ENCODE measurements at regions not wholly inside any gene's neighbourhood (a gene's known extent, or its start where the extent isn't known, plus 50 kb on each side); places are given as distances from the start of the nearest gene placed in this dataset.

DNA sequence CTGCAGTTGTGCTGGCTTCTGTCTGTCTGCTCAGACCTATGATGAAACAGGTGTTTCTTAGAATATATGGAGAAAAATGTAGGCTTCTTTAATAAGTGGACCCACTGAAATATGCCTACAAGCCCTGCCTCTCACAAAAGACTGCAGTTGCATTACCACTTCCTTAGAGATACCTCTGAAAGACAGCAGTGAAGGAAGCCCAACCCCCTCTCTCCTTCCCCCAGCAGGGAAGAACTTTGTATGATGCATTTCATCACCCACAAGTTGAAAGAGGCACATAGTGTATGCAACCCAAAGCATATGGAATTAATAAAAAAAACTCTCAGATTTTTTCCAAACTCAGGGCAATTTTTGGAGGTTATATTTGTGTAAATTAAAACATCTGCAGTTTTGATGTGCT, 916.7 kb downstream of the TECRL start:
- TF ChIP-seq, protein P1, sequence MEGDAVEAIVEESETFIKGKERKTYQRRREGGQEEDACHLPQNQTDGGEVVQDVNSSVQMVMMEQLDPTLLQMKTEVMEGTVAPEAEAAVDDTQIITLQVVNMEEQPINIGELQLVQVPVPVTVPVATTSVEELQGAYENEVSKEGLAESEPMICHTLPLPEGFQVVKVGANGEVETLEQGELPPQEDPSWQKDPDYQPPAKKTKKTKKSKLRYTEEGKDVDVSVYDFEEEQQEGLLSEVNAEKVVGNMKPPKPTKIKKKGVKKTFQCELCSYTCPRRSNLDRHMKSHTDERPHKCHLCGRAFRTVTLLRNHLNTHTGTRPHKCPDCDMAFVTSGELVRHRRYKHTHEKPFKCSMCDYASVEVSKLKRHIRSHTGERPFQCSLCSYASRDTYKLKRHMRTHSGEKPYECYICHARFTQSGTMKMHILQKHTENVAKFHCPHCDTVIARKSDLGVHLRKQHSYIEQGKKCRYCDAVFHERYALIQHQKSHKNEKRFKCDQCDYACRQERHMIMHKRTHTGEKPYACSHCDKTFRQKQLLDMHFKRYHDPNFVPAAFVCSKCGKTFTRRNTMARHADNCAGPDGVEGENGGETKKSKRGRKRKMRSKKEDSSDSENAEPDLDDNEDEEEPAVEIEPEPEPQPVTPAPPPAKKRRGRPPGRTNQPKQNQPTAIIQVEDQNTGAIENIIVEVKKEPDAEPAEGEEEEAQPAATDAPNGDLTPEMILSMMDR (IDR thresholded peaks at IDR 0.05): no peak
- no peak for TF ChIP-seq POLR2A (IDR thresholded peaks at IDR 0.05)
- TF ChIP-seq POLR2AphosphoS5 (IDR thresholded peaks at IDR 0.05): no peak
- no peak for TF ChIP-seq EP300 (IDR thresholded peaks at IDR 0.05; ENCODE audit: low read depth)
- Histone ChIP-seq H3K27me3 (no peaks in the 10 kb centered on the region), H3K4me3 (no peak overlapping the region), H3K27ac (no peak overlapping the region), H3K36me3 (no peaks in the 10 kb centered on the region), H3K9me3 (no peaks in the 10 kb centered on the region), H3K4me1 (no peaks in the 10 kb centered on the region)
- no peak for DNase-seq
- in situ Hi-C loops (cut with MboI; ENCODE audit: low pct_ligation_motif_present in 1 of 4, low pct_unique_long_range_greater_than_20kb in 1 of 4, low sequenced_read_pairs in 3 of 4) (no loop called here), intact Hi-C loops (cut with DNase I; ENCODE audit: low total_unique reads) (no loop called here)

DNA sequence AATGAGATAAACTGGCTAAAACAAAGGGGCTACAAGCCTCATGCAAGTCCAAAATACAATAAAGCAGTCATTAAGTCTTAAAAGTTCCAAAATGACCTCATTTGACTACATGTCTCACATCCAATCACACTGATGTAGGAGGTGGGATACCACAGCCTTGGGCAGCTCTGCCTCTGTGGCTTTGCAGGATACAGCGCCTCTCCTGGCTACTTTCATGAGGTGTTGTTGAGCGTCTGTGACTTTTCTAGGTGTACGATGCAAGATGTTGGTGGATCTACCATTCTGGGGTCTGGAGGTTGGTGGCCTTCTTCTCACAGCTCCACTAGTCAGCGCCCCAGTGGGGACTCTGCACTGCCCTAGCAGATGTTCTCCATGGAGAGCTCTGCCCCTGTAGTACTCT, 944.9 kb downstream of the TECRL start:
- TF ChIP-seq POLR2AphosphoS5 (IDR thresholded peaks at IDR 0.05) (no peak), POLR2A (IDR thresholded peaks at IDR 0.05) (no peak), EP300 (IDR thresholded peaks at IDR 0.05; ENCODE audit: low read depth) (no peak)
- TF ChIP-seq, protein P1 (IDR thresholded peaks at IDR 0.05): no peak
- Histone ChIP-seq H3K27ac (no peak overlapping the region), H3K36me3 (no peaks in the 10 kb centered on the region), H3K27me3 (no peaks in the 10 kb centered on the region), H3K9me3 (no peaks in the 10 kb centered on the region), H3K4me3 (no peak overlapping the region), H3K4me1 (no peaks in the 10 kb centered on the region)
- in situ Hi-C loops (cut with MboI; ENCODE audit: low pct_ligation_motif_present in 1 of 4, low pct_unique_long_range_greater_than_20kb in 1 of 4, low sequenced_read_pairs in 3 of 4): no loop called here
- intact Hi-C loops (cut with DNase I; ENCODE audit: low total_unique reads): no loop called here
- DNase-seq: no peak
- WGBS, 2 donors (ENCODE audit: low coverage in 1 of 2): 84% methylated on average over 4 of the region's 4 CpGs; no CpG with 5 or more reads in 1 of the 2 donors

DNA sequence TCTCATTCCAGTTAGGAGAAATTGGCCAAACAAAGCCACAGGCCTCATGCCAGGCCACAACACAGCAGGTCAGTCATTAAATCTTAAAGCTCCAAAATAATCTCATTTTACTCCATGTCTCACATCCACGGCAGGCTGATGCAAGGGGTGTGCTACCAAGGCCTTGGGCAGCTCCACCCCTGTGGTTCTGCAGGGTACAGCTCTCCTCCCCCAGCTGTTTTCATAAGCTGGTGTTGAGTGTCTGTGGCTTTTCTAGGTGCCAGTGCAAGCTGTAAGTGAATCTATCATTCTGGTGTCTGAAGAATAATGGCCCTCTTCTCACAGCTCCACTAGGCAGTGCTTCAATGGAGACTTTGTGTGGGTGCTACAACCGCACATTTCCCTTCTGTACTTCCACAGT, 949.2 kb downstream of the TECRL start:
- TF ChIP-seq POLR2A (IDR thresholded peaks at IDR 0.05) (no peak), EP300 (IDR thresholded peaks at IDR 0.05; ENCODE audit: low read depth) (no peak), POLR2AphosphoS5 (IDR thresholded peaks at IDR 0.05) (no peak)
- TF ChIP-seq, protein P1 (IDR thresholded peaks at IDR 0.05): no peak
- in situ Hi-C loops (cut with MboI; ENCODE audit: low pct_ligation_motif_present in 1 of 4, low pct_unique_long_range_greater_than_20kb in 1 of 4, low sequenced_read_pairs in 3 of 4) (no loop called here), intact Hi-C loops (cut with DNase I; ENCODE audit: low total_unique reads) (no loop called here)
- Histone ChIP-seq H3K9me3 (no peaks in the 10 kb centered on the region), H3K4me1 (no peaks in the 10 kb centered on the region), H3K27ac (no peak overlapping the region), H3K27me3 (no peaks in the 10 kb centered on the region), H3K36me3 (no peaks in the 10 kb centered on the region), H3K4me3 (no peak overlapping the region)
- 70 to 83% methylated on average over 1 to 2 of the region's 2 CpGs for WGBS, 2 donors (ENCODE audit: low coverage in 1 of 2)
- DNase-seq: no peak

DNA sequence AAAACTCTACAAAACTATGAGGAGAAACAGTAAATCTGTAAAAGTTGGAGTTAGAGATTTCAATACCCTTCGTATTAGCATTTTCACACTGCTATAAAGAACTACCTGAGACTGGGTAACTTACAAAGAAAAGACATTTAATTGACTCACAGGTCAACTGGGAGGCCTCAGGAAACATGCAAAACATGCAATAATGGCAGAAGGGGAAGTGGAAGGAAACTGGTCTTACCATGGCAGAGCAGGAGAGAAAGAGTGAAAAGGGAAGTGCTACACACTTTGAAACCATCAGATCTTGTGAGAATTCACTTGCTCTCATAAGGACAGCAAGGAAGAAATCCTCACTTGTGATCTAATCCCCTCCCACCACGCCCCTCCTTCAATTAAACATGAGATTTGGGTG, 949.9 kb downstream of the TECRL start:
- in situ Hi-C loops (cut with MboI; ENCODE audit: low pct_ligation_motif_present in 1 of 4, low pct_unique_long_range_greater_than_20kb in 1 of 4, low sequenced_read_pairs in 3 of 4) (no loop called here), intact Hi-C loops (cut with DNase I; ENCODE audit: low total_unique reads) (no loop called here)
- Histone ChIP-seq H3K9me3 (no peaks in the 10 kb centered on the region), H3K4me3 (no peak overlapping the region), H3K27me3 (no peaks in the 10 kb centered on the region), H3K4me1 (no peaks in the 10 kb centered on the region), H3K27ac (no peak overlapping the region), H3K36me3 (no peaks in the 10 kb centered on the region)
- 44 to 69% methylated on average over 1 to 2 of the region's 2 CpGs for WGBS, 2 donors (ENCODE audit: low coverage in 1 of 2)
- DNase-seq: no peak
- TF ChIP-seq, protein P1 (IDR thresholded peaks at IDR 0.05): no peak
- TF ChIP-seq POLR2A (IDR thresholded peaks at IDR 0.05): no peak
- no peak for TF ChIP-seq POLR2AphosphoS5 (IDR thresholded peaks at IDR 0.05)
- TF ChIP-seq EP300 (IDR thresholded peaks at IDR 0.05; ENCODE audit: low read depth): no peak
